GM21723 (cell line): ENCODE measurements at regions not wholly inside any gene's neighbourhood (a gene's known extent, or its start where the extent isn't known, plus 50 kb on each side); places are given as distances from the start of the nearest gene placed in this dataset.

Experiments
- ATAC-seq: cut with Tn5 transposase; IDR thresholded peaks from one replicate; pipeline ENCODE4 v1.9.1; 2021; ENCODE audit warnings: mild to moderate bottlenecking, moderate library complexity; ENCODE audit not compliant: unreplicated experiment

- ATAC-seq: no peak
Observed at GRCh38 chr1:4408380-4408779, 246.0 kb upstream of the AJAP1 start.

DNA sequence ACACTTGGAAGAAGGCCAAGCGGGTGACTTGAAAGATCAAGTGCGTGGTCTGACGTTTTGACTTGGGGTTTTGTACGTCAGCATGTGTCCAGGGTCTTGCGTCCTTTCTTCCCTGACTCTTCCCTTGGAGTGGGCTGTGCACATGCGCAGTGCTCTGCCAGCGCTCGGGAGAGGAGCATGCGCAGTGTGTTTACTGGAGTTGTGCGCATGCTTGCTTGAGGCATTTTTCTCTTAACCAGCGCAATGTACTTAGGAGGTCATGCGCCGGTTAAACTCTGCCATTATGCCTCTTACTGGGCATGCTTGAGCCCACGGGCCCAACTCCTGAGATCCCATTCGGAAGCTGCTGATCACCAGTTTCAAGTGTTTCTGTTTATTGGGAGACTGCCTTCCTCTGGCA, 242.5 kb upstream of the AJAP1 start:
- ATAC-seq: no peak

GRCh38 chr1:4415476-4415875, 238.9 kb upstream of the AJAP1 start:
- no peak for ATAC-seq

DNA sequence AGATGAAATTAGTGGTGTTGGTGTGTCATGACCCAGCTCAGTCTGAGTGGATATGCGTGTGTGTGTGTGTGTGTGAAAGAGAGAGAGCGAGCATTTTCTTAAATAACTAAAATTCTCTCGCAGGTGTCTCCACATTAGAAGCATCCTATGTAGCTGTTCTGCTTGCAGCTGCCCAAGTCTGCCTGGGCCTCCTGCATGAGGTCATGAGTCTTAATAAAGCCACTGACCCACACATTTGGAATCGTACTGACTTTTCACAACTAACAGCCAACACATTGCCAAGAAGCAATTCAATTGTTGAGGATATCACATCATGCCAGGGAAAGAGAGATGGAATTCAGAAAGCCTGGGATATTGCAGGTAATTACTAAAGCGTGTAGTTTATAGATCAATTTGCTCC, 238.2 kb upstream of the AJAP1 start:
- ATAC-seq: no peak

DNA sequence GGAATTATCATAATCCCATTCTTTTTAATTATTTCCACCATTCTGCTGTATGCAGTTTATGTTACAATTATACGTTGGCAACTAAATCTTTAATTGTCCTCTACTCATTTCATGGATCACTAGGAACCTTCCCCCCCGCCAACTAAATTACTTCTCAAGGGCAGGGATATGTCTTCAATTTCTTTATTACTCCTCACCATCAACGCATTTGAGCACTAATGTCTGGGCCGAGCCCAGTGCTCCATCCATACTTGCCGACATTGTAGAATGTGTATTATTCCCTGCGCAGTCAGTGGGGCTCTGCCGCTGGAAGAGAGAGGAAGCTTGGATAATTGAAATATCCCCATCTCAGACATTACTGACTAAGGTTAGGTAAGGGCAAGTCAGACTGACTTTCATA, 236.4 kb upstream of the AJAP1 start:
- ATAC-seq: no peak

- no peak for ATAC-seq
Observed at GRCh38 chr1:4421986-4422385, 232.4 kb upstream of the AJAP1 start.

GRCh38 chr1:4422504-4423289, 231.7 kb upstream of the AJAP1 start:
- no peak for ATAC-seq

DNA sequence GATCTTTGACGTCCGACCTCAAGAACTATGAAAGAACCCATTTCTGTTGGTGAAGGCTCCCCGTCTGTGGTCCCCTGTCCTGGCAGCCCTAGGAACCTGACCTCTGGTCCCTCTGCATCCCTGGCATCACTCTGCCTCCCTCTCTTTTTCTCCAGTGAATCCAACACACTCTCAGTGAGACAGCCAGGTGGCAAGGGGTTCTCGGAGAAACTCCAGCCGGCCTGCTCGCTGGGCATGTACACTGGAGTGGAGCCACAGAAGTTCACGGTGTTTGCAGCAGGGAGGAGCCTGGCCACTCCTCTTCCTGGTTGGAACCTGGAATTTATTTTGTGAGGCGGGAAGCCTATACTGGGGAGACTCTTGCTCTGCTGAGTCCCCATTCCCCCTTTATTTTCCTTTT, 230.2 kb upstream of the AJAP1 start:
- ATAC-seq: no peak

GRCh38 chr1:4424766-4425165, 229.6 kb upstream of the AJAP1 start:
- no peak for ATAC-seq

DNA sequence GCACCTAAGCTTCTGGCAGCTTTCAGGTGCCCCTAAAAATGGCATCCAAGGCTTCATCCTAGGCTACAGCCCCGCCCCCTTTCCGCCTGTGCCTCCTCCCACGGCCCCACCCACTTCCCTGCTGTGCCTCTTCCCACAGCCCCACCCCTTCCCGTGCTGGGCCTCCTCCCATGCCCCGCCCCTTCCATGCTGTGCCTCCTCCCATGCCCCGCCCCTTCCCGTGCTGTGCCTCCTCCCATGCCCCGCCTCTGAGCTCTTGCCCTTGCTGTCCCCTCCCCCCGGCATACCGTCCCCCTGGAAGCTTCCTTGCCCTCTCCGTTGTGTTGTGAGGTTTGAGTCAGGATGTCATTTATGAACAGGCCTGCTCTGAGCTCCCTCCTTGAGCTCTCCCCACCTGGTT, 228.5 kb upstream of the AJAP1 start:
- ATAC-seq: no peak

GRCh38 chr1:4428711-4429110, 225.7 kb upstream of the AJAP1 start:
- no peak for ATAC-seq

DNA sequence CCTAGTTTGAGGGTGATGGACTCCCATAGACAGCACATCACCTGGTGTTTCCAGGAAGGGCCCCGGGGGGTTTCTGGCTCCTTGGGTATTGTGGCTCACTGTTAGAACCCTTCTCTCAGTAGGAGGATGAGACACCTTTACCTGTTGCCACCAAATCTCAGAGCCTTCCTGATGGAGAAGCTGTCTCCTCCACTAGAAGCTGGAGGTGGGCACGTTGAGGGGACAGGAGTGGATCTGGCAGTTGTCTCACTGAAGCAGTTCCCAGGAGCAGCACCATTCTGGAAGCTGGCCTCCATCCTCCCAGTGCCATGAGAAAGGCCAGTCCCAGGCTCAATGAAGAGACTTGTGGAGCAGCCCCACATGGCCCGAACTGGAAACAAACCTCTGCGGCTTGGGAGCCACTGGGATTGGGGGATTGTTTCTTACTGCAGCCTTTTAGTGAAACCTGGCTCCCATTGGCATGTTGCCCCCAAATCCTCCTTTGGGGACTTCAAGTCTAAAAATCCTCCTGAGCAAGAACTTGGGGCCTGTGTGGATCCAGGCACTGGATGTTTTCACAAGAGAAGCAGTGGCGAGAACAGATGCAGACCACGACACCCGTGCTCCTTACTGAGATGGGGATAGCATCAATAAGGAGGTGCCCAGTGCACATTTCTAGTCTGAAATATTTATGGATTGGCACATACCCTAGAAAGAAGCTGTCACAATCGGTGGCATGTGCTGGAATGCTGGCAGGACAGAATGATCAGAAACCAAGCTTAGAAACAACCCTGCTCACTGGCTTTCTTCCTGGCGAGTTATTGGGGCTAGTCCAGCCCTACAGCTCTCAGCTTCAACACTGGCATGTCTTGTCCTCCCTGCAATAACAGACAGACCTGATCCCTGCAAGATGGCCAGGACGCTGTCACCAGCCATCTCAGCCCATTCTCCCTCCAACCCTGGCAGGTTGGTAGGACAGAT, 223.7 kb upstream of the AJAP1 start:
- ATAC-seq: no peak

GRCh38 chr1:4431491-4431890, 222.9 kb upstream of the AJAP1 start:
- no peak for ATAC-seq

- no peak for ATAC-seq
Observed at GRCh38 chr1:4433075-4433474, 221.3 kb upstream of the AJAP1 start.

- no peak for ATAC-seq
Observed at GRCh38 chr1:4444086-4444485, 210.3 kb upstream of the AJAP1 start.

DNA sequence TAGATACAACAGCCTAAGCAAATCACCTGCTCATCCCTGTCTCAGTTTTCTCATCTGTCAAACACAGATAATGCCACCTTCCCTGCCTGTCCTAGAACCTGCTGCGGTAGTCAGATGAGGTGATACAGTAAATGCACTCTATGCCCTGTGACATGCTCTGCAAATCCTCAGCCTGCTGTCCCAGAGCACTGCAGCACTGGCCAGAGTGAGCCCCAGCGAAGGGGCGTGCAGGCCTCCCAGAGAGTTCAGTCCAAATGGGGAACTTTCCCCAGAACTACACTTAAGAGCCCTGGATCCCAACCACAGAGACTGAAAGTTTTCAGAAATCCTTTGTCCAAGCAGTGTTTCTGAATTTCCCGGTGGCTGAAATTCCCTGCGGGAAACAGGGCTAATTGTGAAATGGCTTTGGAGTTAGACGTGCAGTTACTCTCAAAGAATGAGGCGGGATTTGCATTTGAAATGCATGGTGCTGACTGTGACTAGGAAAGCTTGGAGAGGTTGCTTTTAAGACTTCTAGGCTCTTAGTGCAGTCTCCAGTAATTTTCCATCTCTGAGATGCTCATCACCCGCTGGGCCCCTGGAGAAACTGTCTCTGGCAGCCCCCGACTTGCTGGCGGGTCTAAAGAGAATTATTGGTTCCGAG, 206.5 kb upstream of the AJAP1 start:
- ATAC-seq: no peak

GRCh38 chr1:4449972-4450371, 204.4 kb upstream of the AJAP1 start:
- no peak for ATAC-seq

GRCh38 chr1:4452701-4453100, 201.7 kb upstream of the AJAP1 start:
- no peak for ATAC-seq

GRCh38 chr1:4460052-4460451, 194.4 kb upstream of the AJAP1 start:
- no peak for ATAC-seq

- no peak for ATAC-seq
Observed at GRCh38 chr1:4460651-4461050, 193.8 kb upstream of the AJAP1 start.

DNA sequence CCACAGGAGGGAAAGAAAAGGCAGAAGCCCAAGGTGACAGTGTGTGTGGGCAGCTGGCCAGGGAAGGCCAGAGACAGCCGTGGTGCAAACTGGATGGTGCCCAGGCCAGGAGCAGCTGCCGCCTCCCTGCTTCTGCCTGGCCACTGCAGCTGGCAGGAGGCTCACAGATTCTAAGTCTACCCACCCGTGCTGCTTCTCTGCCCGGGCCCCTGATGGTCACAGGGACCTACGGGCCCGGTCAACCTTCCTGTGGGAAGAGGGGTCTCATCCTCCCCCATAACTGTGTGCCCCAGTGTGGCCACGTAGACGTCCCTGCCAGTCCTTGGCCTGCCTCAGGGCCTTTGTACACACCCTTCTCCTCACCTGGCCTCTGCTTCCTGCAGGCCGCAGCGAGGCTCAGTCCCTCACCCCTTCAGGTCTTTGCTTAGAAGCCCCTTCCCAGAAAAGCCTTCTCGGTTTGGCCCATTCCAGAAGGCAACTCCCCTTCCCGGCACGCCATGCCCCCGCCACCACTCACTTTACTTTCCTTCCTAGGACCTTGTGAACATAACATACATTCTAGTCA, 192.6 kb upstream of the AJAP1 start:
- no peak for ATAC-seq
